ENCODE measurements at regions not wholly inside any gene's neighbourhood (a gene's known extent, or its start where the extent isn't known, plus 50 kb on each side); places are given as distances from the start of the nearest gene placed in this dataset.

DNA sequence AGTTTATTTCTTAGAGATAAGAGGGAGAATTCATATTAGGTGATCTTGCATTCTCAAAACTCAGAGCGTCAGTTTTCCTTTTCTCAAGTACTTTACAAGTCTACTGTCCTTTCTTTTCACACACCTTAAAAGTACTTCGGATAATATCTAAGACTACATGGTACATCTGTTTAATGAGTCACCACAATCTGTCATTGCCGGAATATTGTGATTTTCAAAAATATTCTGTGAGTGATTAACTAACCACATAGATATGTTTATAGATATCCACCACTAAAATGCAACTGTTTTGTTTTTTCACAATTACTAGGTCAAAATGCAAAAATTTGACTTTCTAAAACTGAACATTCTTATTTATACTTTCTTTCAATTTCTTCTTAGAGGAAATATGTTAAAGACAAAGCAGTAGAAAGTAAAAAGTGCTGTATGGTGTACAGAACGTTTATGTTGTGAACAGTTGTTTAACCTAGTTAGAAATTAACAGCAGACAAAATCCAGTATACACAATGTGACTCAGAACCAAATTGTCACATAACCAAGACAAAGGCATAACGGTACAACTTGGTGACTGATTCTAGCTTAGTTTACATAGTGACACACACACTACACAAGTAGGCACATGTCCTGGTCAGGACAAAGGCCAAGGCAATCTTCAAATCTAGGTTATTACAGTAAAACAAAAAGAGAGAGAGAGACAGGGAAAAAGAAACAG, 482.9 kb downstream of the NAF1 start:
- H3K27me3 ChIP-seq (ENCODE audit: insufficient read depth, insufficient read length): no peaks in the 10 kb centered on the region
- H3K4me3 ChIP-seq (ENCODE audit: insufficient read length, low read depth): no peak overlapping the region
- no peak for TF ChIP-seq ZNF274 (IDR thresholded peaks at IDR 0.05; ENCODE audit: low read depth, low read length)
- TF ChIP-seq SUZ12 (IDR thresholded peaks at IDR 0.05; ENCODE audit: extremely low read depth, insufficient read depth, insufficient read length): no peak
- no peak for TF ChIP-seq YY1 (IDR thresholded peaks at IDR 0.05; ENCODE audit: insufficient read depth, insufficient read length)
- H3K9me3 ChIP-seq (ENCODE audit: insufficient read depth, low read length): peaks cover 4% of the 10 kb centered on the region; the same call in 1 of the 2 replicates
- no peaks in the 10 kb centered on the region for H3K36me3 ChIP-seq (ENCODE audit: insufficient read depth, insufficient read length, low read length)
- no peak overlapping the region for H3K9ac ChIP-seq (ENCODE audit: insufficient read length, low read depth)
- DNase-seq (ENCODE audit: low read depth, low spot score): no peak
- H3K4me1 ChIP-seq (ENCODE audit: insufficient read depth, insufficient read length): no peaks in the 10 kb centered on the region

DNA sequence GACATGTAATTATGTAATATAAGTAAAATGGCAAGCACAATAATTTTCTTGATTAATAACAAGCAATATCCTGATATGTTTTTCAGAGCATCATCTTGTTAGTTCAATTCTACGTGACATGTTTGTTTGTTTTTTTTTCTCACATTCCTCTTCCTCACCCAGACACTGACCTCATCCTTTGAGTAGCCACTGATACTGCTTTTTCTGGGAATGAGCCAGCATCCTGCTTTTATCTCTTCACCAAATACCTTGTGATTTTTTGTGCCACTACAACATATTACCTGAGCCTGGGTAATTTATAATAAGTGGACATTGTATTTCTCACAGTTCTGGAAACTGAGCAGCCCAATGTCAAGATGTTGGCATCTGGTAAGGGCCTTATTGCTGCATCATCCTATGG, 484.0 kb downstream of the NAF1 start:
- H3K27me3 ChIP-seq (ENCODE audit: insufficient read depth, insufficient read length): no peaks in the 10 kb centered on the region
- no peak for DNase-seq (ENCODE audit: low read depth, low spot score)
- no peak overlapping the region for H3K9ac ChIP-seq (ENCODE audit: insufficient read length, low read depth)
- TF ChIP-seq YY1 (IDR thresholded peaks at IDR 0.05; ENCODE audit: insufficient read depth, insufficient read length): no peak
- no peak for TF ChIP-seq ZNF274 (IDR thresholded peaks at IDR 0.05; ENCODE audit: low read depth, low read length)
- TF ChIP-seq SUZ12 (IDR thresholded peaks at IDR 0.05; ENCODE audit: extremely low read depth, insufficient read depth, insufficient read length): no peak
- H3K9me3 ChIP-seq (ENCODE audit: insufficient read depth, low read length): peaks cover 5% of the 10 kb centered on the region; the same call in 1 of the 2 replicates
- no peaks in the 10 kb centered on the region for H3K36me3 ChIP-seq (ENCODE audit: insufficient read depth, insufficient read length, low read length)
- H3K4me1 ChIP-seq (ENCODE audit: insufficient read depth, insufficient read length): no peaks in the 10 kb centered on the region
- no peak overlapping the region for H3K4me3 ChIP-seq (ENCODE audit: insufficient read length, low read depth)

DNA sequence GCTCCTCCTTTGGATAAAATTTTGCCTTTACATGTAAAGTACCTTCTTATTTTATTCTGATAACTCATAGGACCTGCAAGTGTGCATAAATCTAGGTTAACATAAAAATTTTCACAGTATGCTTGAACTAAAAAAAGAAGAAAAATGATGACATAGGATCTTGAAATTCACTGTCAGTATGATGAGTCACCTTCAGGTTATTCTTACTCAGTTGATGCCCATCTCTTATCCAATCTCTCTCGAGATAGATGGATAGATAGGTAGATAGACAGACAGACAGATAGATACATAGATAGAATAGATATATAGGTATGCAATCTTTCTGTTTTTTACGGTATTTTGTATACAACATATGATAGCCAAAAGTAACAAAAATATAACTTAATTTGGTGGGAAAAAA, 485.5 kb downstream of the NAF1 start:
- no peak overlapping the region for H3K9ac ChIP-seq (ENCODE audit: insufficient read length, low read depth)
- TF ChIP-seq YY1 (IDR thresholded peaks at IDR 0.05; ENCODE audit: insufficient read depth, insufficient read length) (no peak), ZNF274 (IDR thresholded peaks at IDR 0.05; ENCODE audit: low read depth, low read length) (no peak), SUZ12 (IDR thresholded peaks at IDR 0.05; ENCODE audit: extremely low read depth, insufficient read depth, insufficient read length) (no peak)

DNA sequence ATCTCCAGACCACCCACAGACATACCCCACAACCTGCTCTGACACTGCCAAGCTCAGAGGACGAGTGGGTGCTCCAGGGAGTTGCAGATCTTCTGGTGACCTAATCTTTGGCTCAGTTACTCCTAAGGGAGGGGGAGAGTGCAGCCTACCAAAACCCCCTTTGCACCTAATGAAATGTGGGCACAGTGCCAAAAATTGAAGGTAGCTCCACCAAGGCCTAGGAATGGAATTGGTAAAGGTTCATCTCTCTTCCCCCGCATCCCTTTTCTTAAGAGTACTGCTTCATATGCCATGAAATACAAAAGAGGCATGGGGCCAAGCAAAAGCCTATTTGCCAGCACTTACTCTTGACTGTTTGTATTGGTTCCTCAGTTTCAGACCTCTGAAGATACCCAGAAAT, 491.0 kb downstream of the NAF1 start:
- TF ChIP-seq ZNF274 (IDR thresholded peaks at IDR 0.05; ENCODE audit: low read depth, low read length): no peak
- no peak for TF ChIP-seq YY1 (IDR thresholded peaks at IDR 0.05; ENCODE audit: insufficient read depth, insufficient read length)
- no peak for TF ChIP-seq SUZ12 (IDR thresholded peaks at IDR 0.05; ENCODE audit: extremely low read depth, insufficient read depth, insufficient read length)
- H3K4me1 ChIP-seq (ENCODE audit: insufficient read depth, insufficient read length): no peaks in the 10 kb centered on the region
- H3K4me3 ChIP-seq (ENCODE audit: insufficient read length, low read depth): no peak overlapping the region
- H3K27me3 ChIP-seq (ENCODE audit: insufficient read depth, insufficient read length): no peaks in the 10 kb centered on the region
- H3K9ac ChIP-seq (ENCODE audit: insufficient read length, low read depth): no peak overlapping the region
- no peaks in the 10 kb centered on the region for H3K36me3 ChIP-seq (ENCODE audit: insufficient read depth, insufficient read length, low read length)
- peaks cover 5% of the 10 kb centered on the region; the same call in 1 of the 2 replicates for H3K9me3 ChIP-seq (ENCODE audit: insufficient read depth, low read length)
- no peak for DNase-seq (ENCODE audit: low read depth, low spot score)

More for the DNA sequence above, 485.5 kb downstream of the NAF1 start:
- H3K36me3 ChIP-seq (ENCODE audit: insufficient read depth, insufficient read length, low read length): no peaks in the 10 kb centered on the region
- H3K4me1 ChIP-seq (ENCODE audit: insufficient read depth, insufficient read length): no peaks in the 10 kb centered on the region
- no peaks in the 10 kb centered on the region for H3K27me3 ChIP-seq (ENCODE audit: insufficient read depth, insufficient read length)
- H3K4me3 ChIP-seq (ENCODE audit: insufficient read length, low read depth): no peak overlapping the region
- H3K9me3 ChIP-seq (ENCODE audit: insufficient read depth, low read length): peaks cover 5% of the 10 kb centered on the region; the same call in 1 of the 2 replicates
- DNase-seq (ENCODE audit: low read depth, low spot score): no peak

DNA sequence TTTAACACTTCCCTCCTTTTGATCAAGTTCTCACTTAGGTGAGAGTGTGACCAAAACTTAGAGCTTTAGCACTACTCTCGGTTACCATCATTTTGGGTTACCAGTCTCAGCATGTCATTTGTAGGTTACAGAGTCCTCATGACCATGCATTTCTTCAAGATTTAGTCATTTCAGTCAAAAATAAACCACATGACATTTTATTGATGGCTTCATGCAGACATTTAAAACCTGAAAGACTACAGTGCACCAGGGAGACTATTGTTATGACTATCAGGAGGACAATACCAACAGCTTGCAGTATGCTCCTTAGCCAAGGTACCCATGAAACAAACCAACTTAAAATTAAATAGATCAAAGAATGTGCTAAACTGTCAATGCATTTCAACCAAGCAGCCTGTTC, 498.1 kb upstream of the FSTL5 start:
- Histone ChIP-seq H3K4me1 (ENCODE audit: insufficient read depth, insufficient read length) (no peaks in the 10 kb centered on the region), H3K36me3 (ENCODE audit: insufficient read depth, insufficient read length, low read length) (no peaks in the 10 kb centered on the region), H3K27me3 (ENCODE audit: insufficient read depth, insufficient read length) (no peaks in the 10 kb centered on the region), H3K9ac (ENCODE audit: insufficient read length, low read depth) (no peak overlapping the region), H3K4me3 (ENCODE audit: insufficient read length, low read depth) (no peak overlapping the region), H3K9me3 (ENCODE audit: insufficient read depth, low read length) (no peaks in the 10 kb centered on the region)
- no peak for TF ChIP-seq ZNF274 (IDR thresholded peaks at IDR 0.05; ENCODE audit: low read depth, low read length)
- no peak for DNase-seq (ENCODE audit: low read depth, low spot score)

DNA sequence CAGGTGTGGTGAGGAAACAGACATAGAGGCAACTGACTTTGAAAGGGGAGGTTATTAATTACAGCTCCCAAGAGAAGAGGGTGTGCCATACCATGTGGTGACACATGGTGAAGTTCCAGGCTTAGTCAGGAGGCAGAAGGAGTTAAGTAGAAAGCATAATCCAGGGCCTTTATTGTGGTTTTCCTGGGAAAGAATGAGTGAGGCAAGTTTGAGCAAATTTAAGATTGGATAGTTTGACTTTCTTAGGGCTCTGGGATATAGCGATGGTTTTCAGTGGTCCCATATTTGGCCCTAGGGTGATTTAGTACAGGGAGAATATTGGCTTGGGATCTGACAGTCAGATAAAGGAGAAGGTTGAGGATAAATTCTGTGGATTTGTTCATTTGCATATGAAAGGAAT, 495.9 kb upstream of the FSTL5 start:
- Histone ChIP-seq H3K36me3 (ENCODE audit: insufficient read depth, insufficient read length, low read length) (no peaks in the 10 kb centered on the region), H3K27me3 (ENCODE audit: insufficient read depth, insufficient read length) (no peaks in the 10 kb centered on the region), H3K4me3 (ENCODE audit: insufficient read length, low read depth) (no peak overlapping the region), H3K9me3 (ENCODE audit: insufficient read depth, low read length) (no peaks in the 10 kb centered on the region), H3K4me1 (ENCODE audit: insufficient read depth, insufficient read length) (no peaks in the 10 kb centered on the region), H3K9ac (ENCODE audit: insufficient read length, low read depth) (no peak overlapping the region)
- no peak for DNase-seq (ENCODE audit: low read depth, low spot score)
- TF ChIP-seq ZNF274 (IDR thresholded peaks at IDR 0.05; ENCODE audit: low read depth, low read length) (no peak), SUZ12 (IDR thresholded peaks at IDR 0.05; ENCODE audit: extremely low read depth, insufficient read depth, insufficient read length) (no peak)

DNA sequence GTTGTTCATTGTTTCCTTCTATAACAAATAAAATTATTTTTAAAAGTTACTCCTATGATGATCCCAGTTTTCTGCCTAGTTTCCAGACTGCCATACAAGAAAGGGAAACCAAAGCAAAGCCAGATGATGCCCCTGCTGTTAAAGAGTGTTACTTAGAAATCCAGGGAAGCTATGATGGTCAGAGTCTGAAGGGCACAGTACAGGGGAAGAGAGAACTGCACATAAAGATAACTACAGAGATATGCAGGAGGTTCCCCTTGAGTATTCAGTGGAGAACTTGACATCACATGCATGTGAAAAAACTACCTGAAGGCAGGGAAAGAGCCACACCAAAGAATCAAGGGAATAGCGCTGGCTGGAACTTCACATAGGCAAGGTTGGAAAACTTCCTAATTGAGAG, 494.2 kb upstream of the FSTL5 start:
- no peaks in the 10 kb centered on the region for H3K9me3 ChIP-seq (ENCODE audit: insufficient read depth, low read length)
- no peak for DNase-seq (ENCODE audit: low read depth, low spot score)
- H3K36me3 ChIP-seq (ENCODE audit: insufficient read depth, insufficient read length, low read length): no peaks in the 10 kb centered on the region
- no peaks in the 10 kb centered on the region for H3K27me3 ChIP-seq (ENCODE audit: insufficient read depth, insufficient read length)
- H3K9ac ChIP-seq (ENCODE audit: insufficient read length, low read depth): no peak overlapping the region
- no peak overlapping the region for H3K4me3 ChIP-seq (ENCODE audit: insufficient read length, low read depth)
- TF ChIP-seq ZNF274 (IDR thresholded peaks at IDR 0.05; ENCODE audit: low read depth, low read length) (no peak), YY1 (IDR thresholded peaks at IDR 0.05; ENCODE audit: insufficient read depth, insufficient read length) (no peak), SUZ12 (IDR thresholded peaks at IDR 0.05; ENCODE audit: extremely low read depth, insufficient read depth, insufficient read length) (no peak)
- no peaks in the 10 kb centered on the region for H3K4me1 ChIP-seq (ENCODE audit: insufficient read depth, insufficient read length)

All from NT2/D1 (cell line).